ENCODE measurements at regions not wholly inside any gene's neighbourhood (a gene's known extent, or its start where the extent isn't known, plus 50 kb on each side); places are given as distances from the start of the nearest gene placed in this dataset.
"Not testable (repeated sequence)": the region's sequence is repeated elsewhere in the genome, so short reads cannot be mapped to it uniquely, and the experiment has no call there.

- POLR2A ChIA-PET = no interaction called here
- H3K36me3 Mint-ChIP-seq (ENCODE audit: low read depth) = no peaks in the 10 kb centered on the region
- no peak for DNase-seq
- H3K4me1 Mint-ChIP-seq = no peaks in the 10 kb centered on the region
- CTCF ChIA-PET = no interaction called here
- H3K4me3 Mint-ChIP-seq = no peak overlapping the region
- no peak overlapping the region for H3K27ac Mint-ChIP-seq
- peaks cover 30% of the 10 kb centered on the region for H3K9me3 Mint-ChIP-seq
- no peaks in the 10 kb centered on the region for H3K27me3 Mint-ChIP-seq
Measured at GRCh38 chr5:25027061-25027460, 382.3 kb upstream of the CDH10 start.

- no peak for DNase-seq
- Mint-ChIP-seq H3K9me3 (peaks cover 30% of the 10 kb centered on the region), H3K4me1 (no peaks in the 10 kb centered on the region), H3K27ac (no peak overlapping the region), H3K27me3 (no peaks in the 10 kb centered on the region), H3K36me3 (ENCODE audit: low read depth) (no peaks in the 10 kb centered on the region), H3K4me3 (no peak overlapping the region)
- CTCF ChIA-PET = no interaction called here
- POLR2A ChIA-PET = no interaction called here
Measured at GRCh38 chr5:25025831-25026230, 381.1 kb upstream of the CDH10 start.

DNA sequence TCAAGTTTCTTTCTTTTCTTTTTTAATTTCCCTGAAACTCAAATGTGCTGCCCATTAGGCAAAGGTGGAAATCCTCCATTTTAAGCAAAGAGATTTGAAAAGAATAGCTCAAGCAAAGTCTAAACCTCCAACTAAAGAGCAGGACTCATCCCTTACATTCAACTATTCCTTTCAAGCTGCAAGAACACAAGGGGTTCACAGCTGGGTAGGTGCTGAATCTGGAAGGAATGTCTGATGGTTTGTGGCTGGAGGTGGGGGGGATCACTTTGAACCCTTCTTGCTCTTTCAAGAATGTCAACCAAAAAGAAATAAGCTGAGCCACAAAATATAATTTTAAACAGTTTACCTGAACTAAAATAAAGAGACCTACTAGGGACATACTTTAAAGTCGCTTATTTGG is 375.7 kb upstream of the CDH10 start:
- CTCF ChIA-PET = no interaction called here
- POLR2A ChIA-PET = no interaction called here

GRCh38 chr5:25009063-25009462 is 364.3 kb upstream of the CDH10 start:
- peaks cover 14% of the 10 kb centered on the region for H3K9me3 Mint-ChIP-seq
- no peaks in the 10 kb centered on the region for H3K4me1 Mint-ChIP-seq
- POLR2A ChIA-PET = no interaction called here
- no peaks in the 10 kb centered on the region for H3K27me3 Mint-ChIP-seq
- DNase-seq = no peak
- CTCF ChIA-PET = no interaction called here
- H3K27ac Mint-ChIP-seq = no peak overlapping the region
- H3K4me3 Mint-ChIP-seq = no peak overlapping the region
- H3K36me3 Mint-ChIP-seq (ENCODE audit: low read depth) = no peaks in the 10 kb centered on the region

More for the DNA sequence above, 375.7 kb upstream of the CDH10 start:
- H3K27me3 Mint-ChIP-seq = no peaks in the 10 kb centered on the region
- DNase-seq = no peak
- H3K4me1 Mint-ChIP-seq = no peaks in the 10 kb centered on the region
- no peaks in the 10 kb centered on the region for H3K36me3 Mint-ChIP-seq (ENCODE audit: low read depth)
- peaks cover 23% of the 10 kb centered on the region for H3K9me3 Mint-ChIP-seq
- no peak overlapping the region for H3K27ac Mint-ChIP-seq
- H3K4me3 Mint-ChIP-seq = no peak overlapping the region

DNA sequence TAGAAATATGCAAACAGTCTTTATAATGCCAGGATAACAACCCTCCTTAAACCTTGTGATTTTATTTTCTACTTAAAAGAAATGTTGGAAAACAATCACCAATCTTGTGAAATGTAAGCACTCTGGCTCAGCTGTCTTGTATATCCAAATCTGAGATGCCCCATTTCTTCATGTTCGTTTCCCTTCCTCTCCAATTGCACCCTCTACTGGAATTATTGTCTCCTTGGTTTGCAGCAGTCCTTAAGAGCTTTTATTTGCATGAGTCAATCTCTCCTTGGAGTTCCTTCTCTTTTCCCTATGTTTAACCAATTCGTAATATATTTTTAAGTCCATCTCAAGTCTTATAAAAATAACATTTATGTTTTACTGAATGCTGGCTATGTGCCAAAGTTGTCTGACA is 362.0 kb upstream of the CDH10 start:
- Mint-ChIP-seq H3K27ac (no peak overlapping the region), H3K9me3 (peaks cover 11% of the 10 kb centered on the region), H3K27me3 (no peaks in the 10 kb centered on the region), H3K4me1 (no peaks in the 10 kb centered on the region), H3K4me3 (no peak overlapping the region), H3K36me3 (ENCODE audit: low read depth) (no peaks in the 10 kb centered on the region)
- DNase-seq = no peak
- POLR2A ChIA-PET = no interaction called here
- CTCF ChIA-PET = no interaction called here

GRCh38 chr5:25006237-25006636 is 361.5 kb upstream of the CDH10 start:
- no peaks in the 10 kb centered on the region for H3K4me1 Mint-ChIP-seq
- H3K27ac Mint-ChIP-seq = no peak overlapping the region
- H3K9me3 Mint-ChIP-seq = peaks cover 11% of the 10 kb centered on the region
- ChIA-PET CTCF (no interaction called here), POLR2A (no interaction called here)
- no peak overlapping the region for H3K4me3 Mint-ChIP-seq
- no peaks in the 10 kb centered on the region for H3K36me3 Mint-ChIP-seq (ENCODE audit: low read depth)
- no peaks in the 10 kb centered on the region for H3K27me3 Mint-ChIP-seq
- DNase-seq = no peak

DNA sequence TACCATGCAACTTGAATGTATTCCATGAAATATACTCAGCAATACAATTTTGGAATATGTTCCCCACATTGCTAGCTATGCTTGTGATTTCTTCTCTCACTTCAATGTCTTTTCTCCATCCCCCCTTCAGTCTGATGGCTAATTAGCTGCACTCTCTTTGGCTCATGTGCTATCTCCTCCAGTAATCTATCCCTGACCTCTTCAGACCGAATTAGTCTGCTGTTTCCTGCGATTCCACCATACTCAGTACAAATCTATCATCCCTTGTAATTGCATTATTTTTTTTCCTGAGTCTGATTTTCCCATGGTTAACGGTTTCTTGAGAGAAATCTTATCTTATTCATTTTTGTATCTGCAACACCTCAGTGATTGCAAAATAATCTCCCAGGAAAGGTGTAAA is 360.7 kb upstream of the CDH10 start:
- no peaks in the 10 kb centered on the region for H3K36me3 Mint-ChIP-seq (ENCODE audit: low read depth)
- H3K9me3 Mint-ChIP-seq = peaks cover 10% of the 10 kb centered on the region
- no peak overlapping the region for H3K4me3 Mint-ChIP-seq
- ChIA-PET CTCF (no interaction called here), POLR2A (no interaction called here)
- no peak overlapping the region for H3K27ac Mint-ChIP-seq
- no peaks in the 10 kb centered on the region for H3K4me1 Mint-ChIP-seq
- no peaks in the 10 kb centered on the region for H3K27me3 Mint-ChIP-seq
- no peak for DNase-seq

DNA sequence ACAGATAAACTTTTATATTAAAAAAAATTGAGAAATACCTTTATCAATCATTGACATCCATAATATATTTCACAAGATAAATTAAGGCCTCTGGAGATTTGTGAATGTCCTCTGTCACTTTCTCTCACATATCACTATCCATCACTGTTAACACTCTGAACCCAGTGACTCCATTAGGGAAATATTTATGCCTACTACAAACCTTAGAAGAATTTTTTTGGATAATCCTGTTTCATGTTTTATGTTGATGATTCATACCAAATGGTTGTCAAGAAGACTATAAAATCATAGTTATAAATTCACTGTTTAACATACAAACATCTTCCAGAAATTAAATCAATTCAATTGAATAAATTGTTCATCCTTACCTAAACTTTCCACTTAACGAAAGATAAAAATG is 357.6 kb upstream of the CDH10 start:
- CTCF ChIA-PET = no interaction called here
- Mint-ChIP-seq H3K27ac (no peak overlapping the region), H3K4me3 (no peak overlapping the region), H3K4me1 (no peaks in the 10 kb centered on the region), H3K36me3 (ENCODE audit: low read depth) (no peaks in the 10 kb centered on the region), H3K9me3 (peaks cover 2% of the 10 kb centered on the region), H3K27me3 (no peaks in the 10 kb centered on the region)
- DNase-seq = no peak
- POLR2A ChIA-PET = no interaction called here

GRCh38 chr5:24999732-25000131 is 355.0 kb upstream of the CDH10 start:
- H3K36me3 Mint-ChIP-seq (ENCODE audit: low read depth) = no peaks in the 10 kb centered on the region
- H3K9me3 Mint-ChIP-seq = peaks cover 5% of the 10 kb centered on the region
- no peaks in the 10 kb centered on the region for H3K4me1 Mint-ChIP-seq
- DNase-seq = no peak
- POLR2A ChIA-PET = no interaction called here
- no peak overlapping the region for H3K27ac Mint-ChIP-seq
- no peak overlapping the region for H3K4me3 Mint-ChIP-seq
- CTCF ChIA-PET = no interaction called here
- H3K27me3 Mint-ChIP-seq = no peaks in the 10 kb centered on the region

DNA sequence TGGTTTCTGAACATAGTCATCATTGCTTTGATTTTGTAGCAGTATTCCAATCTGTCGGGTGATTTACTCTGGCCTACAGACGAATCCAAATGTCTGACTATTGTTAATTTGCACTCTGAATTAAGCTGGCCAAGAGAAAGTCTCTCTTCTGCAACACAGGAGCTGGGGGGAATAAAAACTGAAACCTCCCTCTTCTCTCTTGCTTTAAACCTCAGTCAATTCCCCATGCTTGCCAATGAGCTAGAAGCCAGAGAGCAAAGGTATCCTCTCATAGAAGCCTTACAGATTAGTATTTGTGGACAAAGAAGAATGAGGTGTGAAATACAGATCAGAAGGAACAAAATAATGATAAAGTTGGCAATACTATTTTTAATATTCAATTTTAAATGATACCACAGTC is 353.9 kb upstream of the CDH10 start:
- ChIA-PET POLR2A (no interaction called here), CTCF (no interaction called here)
- Mint-ChIP-seq H3K9me3 (peaks cover 8% of the 10 kb centered on the region), H3K4me3 (no peak overlapping the region), H3K27ac (no peak overlapping the region), H3K4me1 (no peaks in the 10 kb centered on the region), H3K36me3 (ENCODE audit: low read depth) (no peaks in the 10 kb centered on the region), H3K27me3 (no peaks in the 10 kb centered on the region)
- no peak for DNase-seq

DNA sequence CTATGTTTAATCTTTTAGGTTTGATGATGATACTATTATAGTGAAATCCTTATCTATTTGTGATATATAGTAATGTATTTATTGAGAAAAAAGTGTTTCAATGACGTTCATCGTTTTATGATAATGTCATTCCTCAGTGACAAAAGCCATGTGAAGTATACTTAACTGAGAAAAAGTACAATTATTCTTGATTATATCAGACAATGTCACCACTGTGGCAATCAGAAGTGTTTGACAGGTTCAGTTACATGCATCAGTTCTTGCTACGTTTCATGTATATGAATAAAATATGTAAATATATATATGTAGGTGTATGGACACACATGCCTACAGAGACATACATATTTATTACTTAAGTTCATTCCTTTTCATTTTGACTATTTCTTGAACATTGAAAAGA is 341.5 kb upstream of the CDH10 start:
- H3K9me3 Mint-ChIP-seq = peaks cover 19% of the 10 kb centered on the region
- H3K27ac Mint-ChIP-seq = no peak overlapping the region
- H3K4me3 Mint-ChIP-seq = no peak overlapping the region
- POLR2A ChIA-PET = no interaction called here
- DNase-seq = no peak
- CTCF ChIA-PET = no interaction called here
- H3K27me3 Mint-ChIP-seq = no peaks in the 10 kb centered on the region
- H3K4me1 Mint-ChIP-seq = no peaks in the 10 kb centered on the region
- H3K36me3 Mint-ChIP-seq (ENCODE audit: low read depth) = no peaks in the 10 kb centered on the region

DNA sequence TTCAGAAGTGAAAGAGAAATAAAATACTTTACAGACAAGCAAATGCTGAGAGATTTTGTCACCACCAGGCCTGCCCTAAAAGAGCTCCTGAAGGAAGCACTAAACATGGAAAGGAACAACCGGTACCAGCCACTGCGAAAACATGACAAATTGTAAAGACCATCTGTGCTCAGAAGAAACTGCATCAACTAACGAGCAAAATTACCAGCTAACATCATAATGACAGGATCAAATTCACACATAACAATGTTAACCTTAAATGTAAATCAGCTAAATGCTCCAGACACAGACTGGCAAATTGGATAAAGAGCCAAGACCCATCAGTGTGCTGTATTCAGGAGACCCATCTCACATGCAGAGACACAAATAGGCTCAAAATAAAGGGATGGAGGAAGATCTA is 333.8 kb upstream of the CDH10 start:
- H3K4me1 Mint-ChIP-seq; H3K4me3 Mint-ChIP-seq; H3K9me3 Mint-ChIP-seq; CTCF ChIA-PET; H3K36me3 Mint-ChIP-seq (ENCODE audit: low read depth); H3K27ac Mint-ChIP-seq; H3K27me3 Mint-ChIP-seq; DNase-seq; POLR2A ChIA-PET: not testable (repeated sequence)

- CTCF ChIA-PET = no interaction called here
- DNase-seq = no peak
- Mint-ChIP-seq H3K9me3 (peaks cover 4% of the 10 kb centered on the region), H3K4me3 (no peak overlapping the region), H3K27me3 (no peaks in the 10 kb centered on the region), H3K36me3 (ENCODE audit: low read depth) (no peaks in the 10 kb centered on the region), H3K4me1 (no peaks in the 10 kb centered on the region), H3K27ac (no peak overlapping the region)
- POLR2A ChIA-PET = no interaction called here
Measured at GRCh38 chr5:24963611-24964010, 318.8 kb upstream of the CDH10 start.

GRCh38 chr5:24923400-24923799 is 278.6 kb upstream of the CDH10 start:
- H3K9me3 Mint-ChIP-seq = peaks cover 7% of the 10 kb centered on the region
- no peaks in the 10 kb centered on the region for H3K4me1 Mint-ChIP-seq
- POLR2A ChIA-PET = no interaction called here
- no peaks in the 10 kb centered on the region for H3K27me3 Mint-ChIP-seq
- CTCF ChIA-PET = no interaction called here
- no peak for DNase-seq
- no peaks in the 10 kb centered on the region for H3K36me3 Mint-ChIP-seq (ENCODE audit: low read depth)
- no peak overlapping the region for H3K27ac Mint-ChIP-seq
- H3K4me3 Mint-ChIP-seq = no peak overlapping the region

DNA sequence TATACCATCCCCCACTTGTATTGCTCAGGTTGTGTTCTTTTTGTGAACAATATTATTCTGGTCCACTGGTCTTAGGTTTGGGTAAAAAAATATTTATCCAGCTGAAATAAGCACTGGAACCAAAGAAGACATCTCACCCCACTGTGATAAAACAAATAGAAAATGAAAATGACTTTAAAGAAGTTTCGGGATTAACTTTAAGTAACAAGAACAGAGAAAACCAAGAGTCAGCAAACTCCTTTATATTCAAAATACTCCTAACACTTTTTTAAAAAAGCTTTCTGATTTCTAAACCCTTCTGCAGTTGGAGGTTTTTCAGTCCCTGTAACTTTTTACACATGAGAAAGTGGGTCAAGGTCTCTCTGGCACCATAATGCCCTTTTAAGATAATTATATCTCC is 273.9 kb upstream of the CDH10 start:
- Mint-ChIP-seq H3K27me3 (no peaks in the 10 kb centered on the region), H3K27ac (no peak overlapping the region), H3K36me3 (ENCODE audit: low read depth) (no peaks in the 10 kb centered on the region), H3K9me3 (peaks cover 8% of the 10 kb centered on the region), H3K4me1 (no peaks in the 10 kb centered on the region), H3K4me3 (no peak overlapping the region)
- CTCF ChIA-PET = no interaction called here
- DNase-seq = no peak
- POLR2A ChIA-PET = no interaction called here

Measured in activated CD4-positive, alpha-beta memory T cell treated with anti-CD3 and anti-CD28 coated beads, Interleukin-2, amount 10 ng/mL, durations not matched to agents 7 days and 5 days (primary cell).